Erythroblast (primary cell): ENCODE measurements at regions not wholly inside any gene's neighbourhood (a gene's known extent, or its start where the extent isn't known, plus 50 kb on each side); places are given as distances from the start of the nearest gene placed in this dataset.

Source experiments
- GATA1 ChIP-seq: IDR thresholded peaks from 2 replicates; pipeline ENCODE4 v1.6.1; 2011; ENCODE audit warnings: low read depth, mild to moderate bottlenecking, control low read depth, low read length, moderate library complexity
- POLR2A ChIP-seq: IDR thresholded peaks from 2 replicates; pipeline ENCODE4 v1.6.1; 2011; ENCODE audit warnings: mild to moderate bottlenecking, low read length

- TF ChIP-seq POLR2A, result no peak
- TF ChIP-seq GATA1, result no peak
These were observed 115.2 kb upstream of the KLHL29 start for GRCh38 chr2:23269747-23270146.
